ENCODE measurements at regions not wholly inside any gene's neighbourhood (a gene's known extent, or its start where the extent isn't known, plus 50 kb on each side); places are given as distances from the start of the nearest gene placed in this dataset.

GRCh38 chr7:153397459-153397858 lies 637.9 kb downstream of the ACTR3B start:
- no peak overlapping the region for H3K27ac ChIP-seq (ENCODE audit: low read length)
- no peak for DNase-seq (ENCODE audit: low read depth, low spot score)
- H3K4me1 ChIP-seq (ENCODE audit: control insufficient read depth, insufficient read depth, low read length), result no peaks in the 10 kb centered on the region
- in situ Hi-C loops (cut with HindIII; ENCODE audit: low pct_unique_long_range_greater_than_20kb, low sequenced_read_pairs) (no loop called here), intact Hi-C loops (cut with micrococcal nuclease; ENCODE audit: unreplicated experiment) (no loop called here)
- no TSS peak for BruUV-seq (replicated peaks)
- POLR2A ChIA-PET, result no interaction called here
- H3K27me3 ChIP-seq (ENCODE audit: control insufficient read depth, insufficient read depth, low read length), result no peaks in the 10 kb centered on the region
- ATAC-seq, result no peak
- peaks cover 11% of the 10 kb centered on the region; the same call in 1 of the 2 replicates for H3K9me3 ChIP-seq (ENCODE audit: control insufficient read depth, insufficient read depth, low read depth, low read length)
- CTCF ChIA-PET, result no interaction called here
- H3K4me3 ChIP-seq (ENCODE audit: low read depth in 2 of 2, low read length in 2 of 2), result no peak overlapping the region
- no peaks in the 10 kb centered on the region for H3K36me3 ChIP-seq (ENCODE audit: control insufficient read depth, insufficient read depth, low read length)
- TF ChIP-seq REST (IDR thresholded peaks at IDR 0.05; ENCODE audit: insufficient read depth in 1 of 2, low read depth in 2 of 2, low read length in 1 of 2), result no peak
- TF ChIP-seq TCF7L2 (IDR thresholded peaks at IDR 0.05; ENCODE audit: low read depth, low read length), result no peak
- no peak for TF ChIP-seq CTCF (IDR thresholded peaks at IDR 0.05)
- no peak for TF ChIP-seq POLR2AphosphoS5 (IDR thresholded peaks at IDR 0.05; ENCODE audit: low read depth, low read length)
- TF ChIP-seq SIN3A (IDR thresholded peaks at IDR 0.05; ENCODE audit: borderline replicate concordance, insufficient read depth, low read depth, low read length), result no peak

- in situ Hi-C loops (cut with HindIII; ENCODE audit: low pct_unique_long_range_greater_than_20kb, low sequenced_read_pairs), result no loop called here
- CTCF ChIA-PET, result no interaction called here
- H3K9me3 ChIP-seq (ENCODE audit: control insufficient read depth, insufficient read depth, low read depth, low read length), result peaks cover 11% of the 10 kb centered on the region; the same call in 1 of the 2 replicates
- H3K27me3 ChIP-seq (ENCODE audit: control insufficient read depth, insufficient read depth, low read length), result no peaks in the 10 kb centered on the region
- intact Hi-C loops (cut with micrococcal nuclease; ENCODE audit: unreplicated experiment), result no loop called here
- no peaks in the 10 kb centered on the region for H3K4me1 ChIP-seq (ENCODE audit: control insufficient read depth, insufficient read depth, low read length)
- no peak for TF ChIP-seq TCF7L2 (IDR thresholded peaks at IDR 0.05; ENCODE audit: low read depth, low read length)
- TF ChIP-seq REST (IDR thresholded peaks at IDR 0.05; ENCODE audit: insufficient read depth in 1 of 2, low read depth in 2 of 2, low read length in 1 of 2), result no peak
- no peak for TF ChIP-seq SIN3A (IDR thresholded peaks at IDR 0.05; ENCODE audit: borderline replicate concordance, insufficient read depth, low read depth, low read length)
- TF ChIP-seq CTCF (IDR thresholded peaks at IDR 0.05), result no peak
- TF ChIP-seq POLR2AphosphoS5 (IDR thresholded peaks at IDR 0.05; ENCODE audit: low read depth, low read length), result no peak
- POLR2A ChIA-PET, result no interaction called here
- DNase-seq (ENCODE audit: low read depth, low spot score), result no peak
- no peak for ATAC-seq
- no peak overlapping the region for H3K27ac ChIP-seq (ENCODE audit: low read length)
- BruUV-seq (replicated peaks), result no TSS peak
- H3K36me3 ChIP-seq (ENCODE audit: control insufficient read depth, insufficient read depth, low read length), result no peaks in the 10 kb centered on the region
- no peak overlapping the region for H3K4me3 ChIP-seq (ENCODE audit: low read depth in 2 of 2, low read length in 2 of 2)
Measured at GRCh38 chr7:153397906-153398305, 638.4 kb downstream of the ACTR3B start.
